ENCODE measurements at regions not wholly inside any gene's neighbourhood (a gene's known extent, or its start where the extent isn't known, plus 50 kb on each side); places are given as distances from the start of the nearest gene placed in this dataset.

- no peak for ATAC-seq (replicated peaks; ENCODE audit: extremely low read depth, poor library complexity, severe bottlenecking)
- Mint-ChIP-seq H3K9me3 (peaks cover 13% of the 10 kb centered on the region), H3K27ac (ENCODE audit: low read depth) (no peak overlapping the region), H3K4me3 (no peak overlapping the region), H3K4me1 (no peaks in the 10 kb centered on the region), H3K27me3 (no peaks in the 10 kb centered on the region), H3K36me3 (ENCODE audit: insufficient read depth) (no peaks in the 10 kb centered on the region)
- DNase-seq (ENCODE audit: low spot score in 2 of 2): no peak
These were observed 1093.3 kb upstream of the CDH6 start for GRCh38 chr5:30100148-30100713.

GRCh38 chr5:30099634-30100033 is 1093.9 kb upstream of the CDH6 start:
- peaks cover 13% of the 10 kb centered on the region for H3K9me3 Mint-ChIP-seq
- H3K36me3 Mint-ChIP-seq (ENCODE audit: insufficient read depth): no peaks in the 10 kb centered on the region
- no peak overlapping the region for H3K4me3 Mint-ChIP-seq
- no peaks in the 10 kb centered on the region for H3K4me1 Mint-ChIP-seq
- no peaks in the 10 kb centered on the region for H3K27me3 Mint-ChIP-seq
- no peak for ATAC-seq (replicated peaks; ENCODE audit: extremely low read depth, poor library complexity, severe bottlenecking)
- H3K27ac Mint-ChIP-seq (ENCODE audit: low read depth): no peak overlapping the region
- DNase-seq (ENCODE audit: low spot score in 2 of 2): no peak

- H3K4me3 Mint-ChIP-seq: no peak overlapping the region
- H3K9me3 Mint-ChIP-seq: peaks cover 17% of the 10 kb centered on the region
- no peaks in the 10 kb centered on the region for H3K27me3 Mint-ChIP-seq
- no peak for DNase-seq (ENCODE audit: low spot score in 2 of 2)
- no peaks in the 10 kb centered on the region for H3K36me3 Mint-ChIP-seq (ENCODE audit: insufficient read depth)
- ATAC-seq (replicated peaks; ENCODE audit: extremely low read depth, poor library complexity, severe bottlenecking): no peak
- no peak overlapping the region for H3K27ac Mint-ChIP-seq (ENCODE audit: low read depth)
- H3K4me1 Mint-ChIP-seq: no peaks in the 10 kb centered on the region
These were observed 1094.5 kb upstream of the CDH6 start for GRCh38 chr5:30098940-30099339.

- ATAC-seq (replicated peaks; ENCODE audit: extremely low read depth, poor library complexity, severe bottlenecking) (no peak), DNase-seq (ENCODE audit: low spot score in 2 of 2) (no peak)
- H3K4me1 Mint-ChIP-seq: no peaks in the 10 kb centered on the region
- H3K4me3 Mint-ChIP-seq: no peak overlapping the region
- no peaks in the 10 kb centered on the region for H3K27me3 Mint-ChIP-seq
- peaks cover 18% of the 10 kb centered on the region for H3K9me3 Mint-ChIP-seq
- H3K36me3 Mint-ChIP-seq (ENCODE audit: insufficient read depth): no peaks in the 10 kb centered on the region
- H3K27ac Mint-ChIP-seq (ENCODE audit: low read depth): no peak overlapping the region
These were observed 1100.9 kb upstream of the CDH6 start for GRCh38 chr5:30092548-30092947.

- H3K4me1 Mint-ChIP-seq: no peaks in the 10 kb centered on the region
- ATAC-seq (replicated peaks; ENCODE audit: extremely low read depth, poor library complexity, severe bottlenecking): no peak
- no peaks in the 10 kb centered on the region for H3K36me3 Mint-ChIP-seq (ENCODE audit: insufficient read depth)
- H3K9me3 Mint-ChIP-seq: peaks cover 23% of the 10 kb centered on the region
- DNase-seq (ENCODE audit: low spot score in 2 of 2): no peak
- no peaks in the 10 kb centered on the region for H3K27me3 Mint-ChIP-seq
- no peak overlapping the region for H3K4me3 Mint-ChIP-seq
- H3K27ac Mint-ChIP-seq (ENCODE audit: low read depth): no peak overlapping the region
These were observed 1123.8 kb upstream of the CDH6 start for GRCh38 chr5:30069441-30070263.

- ATAC-seq (replicated peaks; ENCODE audit: extremely low read depth, poor library complexity, severe bottlenecking): no peak
- Mint-ChIP-seq H3K27me3 (no peaks in the 10 kb centered on the region), H3K9me3 (peaks cover 6% of the 10 kb centered on the region), H3K4me1 (no peaks in the 10 kb centered on the region), H3K4me3 (no peak overlapping the region), H3K27ac (ENCODE audit: low read depth) (no peak overlapping the region), H3K36me3 (ENCODE audit: insufficient read depth) (no peaks in the 10 kb centered on the region)
- no peak for DNase-seq (ENCODE audit: low spot score in 2 of 2)
These were observed 1130.0 kb upstream of the CDH6 start for GRCh38 chr5:30063503-30063902.

- ATAC-seq (replicated peaks; ENCODE audit: extremely low read depth, poor library complexity, severe bottlenecking) (no peak), DNase-seq (ENCODE audit: low spot score in 2 of 2) (no peak)
- H3K27me3 Mint-ChIP-seq: no peaks in the 10 kb centered on the region
- H3K4me3 Mint-ChIP-seq: no peak overlapping the region
- H3K4me1 Mint-ChIP-seq: no peaks in the 10 kb centered on the region
- peaks cover 14% of the 10 kb centered on the region for H3K9me3 Mint-ChIP-seq
- H3K36me3 Mint-ChIP-seq (ENCODE audit: insufficient read depth): no peaks in the 10 kb centered on the region
- H3K27ac Mint-ChIP-seq (ENCODE audit: low read depth): no peak overlapping the region
These were observed 1141.5 kb upstream of the CDH6 start for GRCh38 chr5:30051976-30052375.

- H3K27ac Mint-ChIP-seq (ENCODE audit: low read depth): no peak overlapping the region
These were observed 1143.2 kb upstream of the CDH6 start for GRCh38 chr5:30050056-30050815.

GRCh38 chr5:30042677-30043076 is 1150.8 kb upstream of the CDH6 start:
- H3K36me3 Mint-ChIP-seq (ENCODE audit: insufficient read depth): no peaks in the 10 kb centered on the region

More at GRCh38 chr5:30050056-30050815, 1143.2 kb upstream of the CDH6 start:
- Mint-ChIP-seq H3K4me3 (no peak overlapping the region), H3K27me3 (no peaks in the 10 kb centered on the region), H3K4me1 (no peaks in the 10 kb centered on the region), H3K9me3 (peaks cover 21% of the 10 kb centered on the region), H3K36me3 (ENCODE audit: insufficient read depth) (no peaks in the 10 kb centered on the region)
- ATAC-seq (replicated peaks; ENCODE audit: extremely low read depth, poor library complexity, severe bottlenecking) (no peak), DNase-seq (ENCODE audit: low spot score in 2 of 2) (no peak)

GRCh38 chr5:30041831-30042385 is 1151.6 kb upstream of the CDH6 start:
- DNase-seq (ENCODE audit: low spot score in 2 of 2): no peak
- Mint-ChIP-seq H3K36me3 (ENCODE audit: insufficient read depth) (no peaks in the 10 kb centered on the region), H3K4me3 (no peak overlapping the region), H3K9me3 (peaks cover 17% of the 10 kb centered on the region), H3K4me1 (no peaks in the 10 kb centered on the region), H3K27ac (ENCODE audit: low read depth) (no peak overlapping the region), H3K27me3 (no peaks in the 10 kb centered on the region)
- no peak for ATAC-seq (replicated peaks; ENCODE audit: extremely low read depth, poor library complexity, severe bottlenecking)

More at GRCh38 chr5:30042677-30043076, 1150.8 kb upstream of the CDH6 start:
- H3K27me3 Mint-ChIP-seq: no peaks in the 10 kb centered on the region
- H3K27ac Mint-ChIP-seq (ENCODE audit: low read depth): no peak overlapping the region
- peaks cover 25% of the 10 kb centered on the region for H3K9me3 Mint-ChIP-seq
- no peak for DNase-seq (ENCODE audit: low spot score in 2 of 2)
- ATAC-seq (replicated peaks; ENCODE audit: extremely low read depth, poor library complexity, severe bottlenecking): no peak
- no peaks in the 10 kb centered on the region for H3K4me1 Mint-ChIP-seq
- H3K4me3 Mint-ChIP-seq: no peak overlapping the region

- Mint-ChIP-seq H3K27ac (ENCODE audit: low read depth) (no peak overlapping the region), H3K4me3 (no peak overlapping the region), H3K4me1 (no peaks in the 10 kb centered on the region), H3K27me3 (no peaks in the 10 kb centered on the region), H3K9me3 (peaks cover 13% of the 10 kb centered on the region), H3K36me3 (ENCODE audit: insufficient read depth) (no peaks in the 10 kb centered on the region)
- ATAC-seq (replicated peaks; ENCODE audit: extremely low read depth, poor library complexity, severe bottlenecking): no peak
- DNase-seq (ENCODE audit: low spot score in 2 of 2): no peak
These were observed 1152.2 kb upstream of the CDH6 start for GRCh38 chr5:30041291-30041690.

GRCh38 chr5:30040488-30041118 is 1152.9 kb upstream of the CDH6 start:
- no peak overlapping the region for H3K4me3 Mint-ChIP-seq
- no peaks in the 10 kb centered on the region for H3K4me1 Mint-ChIP-seq
- no peak for DNase-seq (ENCODE audit: low spot score in 2 of 2)
- no peak for ATAC-seq (replicated peaks; ENCODE audit: extremely low read depth, poor library complexity, severe bottlenecking)
- H3K27ac Mint-ChIP-seq (ENCODE audit: low read depth): no peak overlapping the region
- peaks cover 12% of the 10 kb centered on the region for H3K9me3 Mint-ChIP-seq
- H3K27me3 Mint-ChIP-seq: no peaks in the 10 kb centered on the region
- no peaks in the 10 kb centered on the region for H3K36me3 Mint-ChIP-seq (ENCODE audit: insufficient read depth)
